NCI-H748 (cell line): ENCODE measurements at regions not wholly inside any gene's neighbourhood (a gene's known extent, or its start where the extent isn't known, plus 50 kb on each side); places are given as distances from the start of the nearest gene placed in this dataset.
"Not testable (repeated sequence)": the region's sequence is repeated elsewhere in the genome, so short reads cannot be mapped to it uniquely, and the experiment has no call there.

Experiments
- DNase-seq: peaks from one replicate; lab custom pipeline; 2025; ENCODE audit not compliant: unreplicated experiment; lab: John Stamatoyannopoulos, UW

- no peak for DNase-seq
Observed at GRCh38 chr10:10755490-10755889, 262.2 kb upstream of the CELF2 start.

GRCh38 chr10:10758306-10758705 is 259.4 kb upstream of the CELF2 start:
- DNase-seq: no peak

- not testable (repeated sequence) for DNase-seq
Observed at GRCh38 chr10:10759806-10760205, 257.9 kb upstream of the CELF2 start.

- no peak for DNase-seq
Observed at GRCh38 chr10:10765017-10765416, 252.7 kb upstream of the CELF2 start.

GRCh38 chr10:10772411-10772810 is 245.3 kb upstream of the CELF2 start:
- DNase-seq: no peak

- no peak for DNase-seq
Observed at GRCh38 chr10:10772874-10773508, 244.7 kb upstream of the CELF2 start.

GRCh38 chr10:10774416-10774815 is 243.3 kb upstream of the CELF2 start:
- DNase-seq: no peak

- no peak for DNase-seq
Observed at GRCh38 chr10:10776363-10776762, 241.3 kb upstream of the CELF2 start.

GRCh38 chr10:10777279-10777678 is 240.4 kb upstream of the CELF2 start:
- no peak for DNase-seq

GRCh38 chr10:10777723-10778122 is 239.9 kb upstream of the CELF2 start:
- no peak for DNase-seq

GRCh38 chr10:10778959-10779358 is 238.7 kb upstream of the CELF2 start:
- DNase-seq: no peak

- DNase-seq: no peak
Observed at GRCh38 chr10:10779511-10779910, 238.2 kb upstream of the CELF2 start.

- DNase-seq: no peak
Observed at GRCh38 chr10:10780746-10781145, 236.9 kb upstream of the CELF2 start.

GRCh38 chr10:10782603-10783002 is 235.1 kb upstream of the CELF2 start:
- DNase-seq: no peak

GRCh38 chr10:10785627-10786026 is 232.0 kb upstream of the CELF2 start:
- DNase-seq: no peak

GRCh38 chr10:10786109-10787090 is 231.3 kb upstream of the CELF2 start:
- no peak for DNase-seq

GRCh38 chr10:10787586-10787985 is 230.1 kb upstream of the CELF2 start:
- DNase-seq: no peak

- DNase-seq: no peak
Observed at GRCh38 chr10:10788761-10789160, 228.9 kb upstream of the CELF2 start.

GRCh38 chr10:10791869-10792268 is 225.8 kb upstream of the CELF2 start:
- no peak for DNase-seq

GRCh38 chr10:10792681-10793080 is 225.0 kb upstream of the CELF2 start:
- peak; percentile 3 for DNase-seq

GRCh38 chr10:10794046-10794445 is 223.6 kb upstream of the CELF2 start:
- DNase-seq: no peak

GRCh38 chr10:10794791-10795191 is 222.9 kb upstream of the CELF2 start:
- no peak for DNase-seq
